DMS153 treated with DMSO at 0.1 percent for 48 hours (cell line): ENCODE measurements at regions not wholly inside any gene's neighbourhood (a gene's known extent, or its start where the extent isn't known, plus 50 kb on each side); places are given as distances from the start of the nearest gene placed in this dataset.
"Not testable (repeated sequence)": the region's sequence is repeated elsewhere in the genome, so short reads cannot be mapped to it uniquely, and the experiment has no call there.

Experiments
- DNase-seq: peaks from one replicate; lab custom pipeline; 2025; ENCODE audit not compliant: unreplicated experiment; lab: John Stamatoyannopoulos, UW

GRCh38 chr5:17364987-17365810 is 132.8 kb upstream of the TAF11L2 start:
- no peak for DNase-seq

- DNase-seq: no peak
Measured at GRCh38 chr5:17365811-17366138, 132.3 kb upstream of the TAF11L2 start.

GRCh38 chr5:17367256-17367840 is 130.7 kb upstream of the TAF11L2 start:
- no peak for DNase-seq

- no peak for DNase-seq
Measured at GRCh38 chr5:17370651-17371050, 127.4 kb upstream of the TAF11L2 start.

GRCh38 chr5:17373406-17373805 is 124.6 kb upstream of the TAF11L2 start:
- no peak for DNase-seq

- no peak for DNase-seq
Measured at GRCh38 chr5:17373814-17374556, 124.0 kb upstream of the TAF11L2 start.

GRCh38 chr5:17374973-17375742 is 122.9 kb upstream of the TAF11L2 start:
- DNase-seq: no peak

GRCh38 chr5:17375886-17376285 is 122.1 kb upstream of the TAF11L2 start:
- DNase-seq: not testable (repeated sequence)

GRCh38 chr5:17378346-17378997 is 119.6 kb upstream of the TAF11L2 start:
- no peak for DNase-seq

- DNase-seq: no peak
Measured at GRCh38 chr5:17379100-17379951, 118.7 kb upstream of the TAF11L2 start.

GRCh38 chr5:17381932-17382331 is 116.1 kb upstream of the TAF11L2 start:
- DNase-seq: no peak

GRCh38 chr5:17383526-17383925 is 114.5 kb upstream of the TAF11L2 start:
- DNase-seq: no peak

GRCh38 chr5:17384181-17384580 is 113.8 kb upstream of the TAF11L2 start:
- no peak for DNase-seq

GRCh38 chr5:17388717-17389116 is 109.3 kb upstream of the TAF11L2 start:
- no peak for DNase-seq

GRCh38 chr5:17394086-17394485 is 103.9 kb upstream of the TAF11L2 start:
- DNase-seq: no peak

- DNase-seq: no peak
Measured at GRCh38 chr5:17395106-17395880, 102.7 kb upstream of the TAF11L2 start.

GRCh38 chr5:17396247-17396646 is 101.8 kb upstream of the TAF11L2 start:
- DNase-seq: no peak

- no peak for DNase-seq
Measured at GRCh38 chr5:17398431-17398830, 99.6 kb upstream of the TAF11L2 start.
